GM19351 (cell line): ENCODE measurements at regions not wholly inside any gene's neighbourhood (a gene's known extent, or its start where the extent isn't known, plus 50 kb on each side); places are given as distances from the start of the nearest gene placed in this dataset.
A peak's percentile ranks its signal among the peaks of the same experiment; 100 is the strongest.
"Not testable (repeated sequence)": the region's sequence is repeated elsewhere in the genome, so short reads cannot be mapped to it uniquely, and the experiment has no call there.

Experiments
- ATAC-seq: cut with Tn5 transposase; IDR thresholded peaks from one replicate; pipeline ENCODE4 v1.9.1; 2021; ENCODE audit warnings: mild to moderate bottlenecking, moderate library complexity; ENCODE audit not compliant: unreplicated experiment

DNA sequence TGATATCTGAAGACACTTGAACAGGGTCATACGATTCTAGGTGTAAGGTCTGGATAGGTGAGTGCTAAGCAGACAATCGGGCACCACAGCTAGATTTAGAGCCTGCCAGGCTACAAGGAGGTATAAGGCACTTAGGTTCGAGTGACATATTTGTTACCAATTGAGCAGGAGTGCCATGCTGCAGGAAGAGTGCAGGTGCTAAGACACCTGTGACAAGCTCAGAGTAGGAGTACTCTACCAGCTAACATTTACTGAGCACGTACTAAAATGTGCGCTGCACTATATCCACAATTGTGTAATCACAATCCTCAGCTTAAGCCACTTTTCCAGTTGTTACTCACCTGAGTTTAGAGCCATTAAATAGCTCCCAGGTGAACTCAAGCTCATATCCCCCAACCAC is 227.8 kb upstream of the MOCS1 start:
- ATAC-seq = no peak

GRCh38 chr6:40160826-40161225 is 226.6 kb upstream of the MOCS1 start:
- no peak for ATAC-seq

- ATAC-seq = no peak
Observed at GRCh38 chr6:40159865-40160264, 225.6 kb upstream of the MOCS1 start.

DNA sequence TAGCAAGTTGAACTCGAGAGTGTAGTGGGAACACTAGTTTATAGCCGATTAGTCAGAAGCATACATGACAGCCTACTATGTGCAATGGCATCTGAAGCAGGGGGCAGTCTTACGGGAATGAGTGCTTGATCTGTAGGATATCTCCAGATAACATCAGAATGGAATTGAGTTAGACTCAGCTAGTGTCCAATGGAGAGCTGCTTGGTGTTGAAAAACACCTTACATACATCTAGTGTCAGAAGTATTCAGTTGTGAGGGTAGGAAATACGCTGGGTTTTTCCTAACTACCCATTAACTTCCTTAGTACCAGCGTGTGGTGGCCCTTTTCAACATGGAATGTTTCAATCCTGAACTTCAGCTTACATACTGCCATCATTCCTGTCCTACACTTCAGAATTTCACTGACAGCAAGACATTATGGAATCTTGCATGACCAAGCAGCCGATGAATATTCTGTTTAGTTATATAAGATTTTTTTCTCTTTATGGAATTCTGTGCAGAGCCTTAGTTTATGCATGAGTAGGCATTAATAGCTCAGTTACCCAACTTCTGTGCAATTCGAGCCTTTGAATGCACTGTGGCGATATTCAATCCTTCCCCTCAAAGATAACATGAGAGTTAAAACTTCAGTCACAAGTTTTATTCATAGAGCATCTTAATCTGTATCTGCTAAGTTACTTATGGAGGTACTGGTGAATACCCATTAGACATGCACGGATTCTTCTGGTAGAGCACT is 218.6 kb upstream of the MOCS1 start:
- ATAC-seq = no peak

DNA sequence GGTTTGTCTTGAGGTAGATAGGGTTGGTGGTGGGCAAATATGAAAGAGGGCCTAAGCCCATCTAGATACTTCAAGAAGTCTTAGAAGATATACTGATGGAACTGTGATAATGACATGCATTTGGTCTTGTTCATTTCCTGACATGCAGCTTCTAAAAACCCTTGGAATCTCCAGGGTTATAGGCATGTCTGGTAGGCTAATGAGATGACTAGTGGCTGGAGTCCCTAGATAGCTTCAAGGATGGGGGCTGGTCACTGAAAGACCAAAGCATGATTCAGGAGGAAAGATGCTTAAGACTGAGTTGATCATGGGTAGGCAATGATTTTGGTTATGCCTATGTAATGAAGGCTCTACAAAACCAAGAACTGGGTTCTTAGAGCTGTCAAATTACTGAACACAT is 217.9 kb upstream of the MOCS1 start:
- no peak for ATAC-seq

- ATAC-seq = peak; percentile 100
Observed at GRCh38 chr6:40148882-40149573, 214.8 kb upstream of the MOCS1 start.

- ATAC-seq = no peak
Observed at GRCh38 chr6:40146902-40147301, 212.6 kb upstream of the MOCS1 start.

DNA sequence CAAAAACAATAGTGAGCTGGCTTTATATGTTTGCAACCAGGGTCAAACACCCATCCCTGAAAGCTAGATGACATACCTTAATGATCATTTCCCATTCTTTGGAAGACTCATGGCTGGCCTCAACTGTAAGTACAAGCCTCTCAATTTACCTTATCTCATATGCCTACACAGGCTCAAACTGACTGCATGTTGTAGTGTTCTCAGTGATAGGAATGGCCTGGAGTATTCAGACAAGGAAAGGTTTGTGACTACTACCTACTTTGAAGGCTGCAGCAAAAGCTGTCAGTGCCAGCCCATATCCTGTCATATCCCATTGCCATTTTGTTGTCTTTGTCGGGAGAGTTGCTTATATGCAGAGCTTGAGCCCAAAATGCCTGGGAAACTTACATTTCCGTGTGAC is 205.2 kb upstream of the MOCS1 start:
- ATAC-seq = no peak

DNA sequence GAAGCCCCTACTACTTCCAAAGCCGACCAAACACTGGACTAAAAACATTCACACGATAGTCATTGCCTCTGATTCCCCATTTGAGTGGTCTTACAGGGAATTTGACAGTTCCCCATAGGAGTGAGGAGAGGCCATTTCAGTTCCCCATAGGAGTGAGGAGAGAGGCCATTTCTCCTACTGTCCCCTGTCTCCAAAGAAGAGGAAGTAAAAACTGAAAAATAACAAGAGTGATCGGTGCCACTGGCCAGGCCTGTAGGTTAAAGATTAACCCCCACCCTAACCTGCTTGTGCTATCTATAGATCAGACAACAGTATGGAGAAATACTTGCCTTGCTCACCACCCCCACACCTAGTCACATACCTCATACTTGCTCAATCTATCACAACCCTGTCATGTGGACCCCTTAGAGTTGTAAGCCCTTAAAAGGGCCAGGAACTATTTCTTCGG is 204.0 kb upstream of the MOCS1 start:
- ATAC-seq = no peak

GRCh38 chr6:40135491-40136072 is 201.3 kb upstream of the MOCS1 start:
- ATAC-seq = no peak

- ATAC-seq = not testable (repeated sequence)
Observed at GRCh38 chr6:40133981-40134380, 199.7 kb upstream of the MOCS1 start.

GRCh38 chr6:40131675-40132074 is 197.4 kb upstream of the MOCS1 start:
- no peak for ATAC-seq

DNA sequence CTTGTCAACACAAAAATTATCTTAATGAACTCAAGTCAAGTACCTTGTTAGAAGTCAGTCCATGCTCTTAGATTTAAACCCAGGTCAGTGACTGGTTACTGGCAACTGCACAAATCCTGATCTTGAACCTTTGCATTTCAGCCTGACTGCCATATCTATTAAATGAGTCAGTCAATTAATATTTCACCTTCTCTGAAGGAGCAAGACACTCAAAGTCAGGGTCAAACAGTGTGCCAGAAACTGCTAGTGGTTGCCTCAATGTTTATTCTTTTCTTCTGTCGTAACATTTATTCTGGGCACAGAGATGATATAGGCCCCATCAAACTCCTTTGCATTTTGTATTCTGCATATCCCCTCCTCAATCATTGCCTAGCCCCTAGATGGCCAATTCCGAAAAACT is 193.9 kb upstream of the MOCS1 start:
- ATAC-seq = no peak

DNA sequence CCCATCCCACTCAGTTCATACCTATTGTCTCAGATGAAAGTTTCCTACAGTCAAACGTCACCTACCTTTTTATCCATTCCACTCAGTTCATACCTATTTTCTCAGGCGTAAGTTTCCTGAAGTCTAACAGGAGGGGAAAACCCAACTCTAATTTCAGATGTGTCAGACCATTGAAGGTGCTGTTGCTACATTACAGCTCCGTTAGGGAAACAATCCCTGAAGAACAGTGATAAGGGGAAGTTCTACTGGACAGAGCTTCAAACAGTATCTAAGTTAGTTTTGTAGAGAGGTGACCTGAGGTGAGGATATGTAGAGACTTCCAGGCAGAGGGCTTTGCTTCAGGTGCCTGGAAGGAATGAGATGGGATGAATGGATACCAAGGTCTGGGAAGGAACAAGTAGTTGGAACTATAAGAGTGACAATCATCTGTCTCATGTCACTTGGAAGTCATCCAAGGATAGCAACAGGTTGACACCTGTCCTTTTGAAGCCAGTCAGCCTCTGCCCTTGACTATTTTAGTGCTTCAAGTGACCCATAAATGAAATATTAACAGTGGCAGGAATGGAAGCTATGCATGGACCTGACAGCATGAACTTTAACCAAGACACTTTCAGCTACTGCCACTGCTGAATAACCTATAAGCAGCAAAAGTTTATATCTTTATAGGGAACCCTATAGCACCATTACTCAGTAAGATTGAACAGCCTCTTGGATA is 191.6 kb upstream of the MOCS1 start:
- ATAC-seq = no peak

DNA sequence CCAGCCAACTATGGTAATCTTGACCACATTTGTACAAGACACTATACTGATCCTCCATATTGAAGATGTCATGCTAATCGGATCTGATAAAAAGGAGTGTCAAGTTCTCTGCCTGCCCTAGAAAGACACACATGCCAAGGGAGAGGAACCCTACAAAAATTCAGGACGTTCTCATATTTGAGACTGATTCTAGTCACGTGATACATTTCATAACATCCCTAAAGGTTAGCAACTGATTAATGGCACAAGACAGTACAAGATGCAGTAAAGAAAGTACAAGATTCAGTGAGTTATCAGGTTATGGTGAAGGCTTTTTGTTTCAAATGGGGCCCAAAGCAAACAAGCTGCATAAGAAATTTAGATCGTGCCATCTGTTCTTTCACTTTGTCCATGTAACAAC is 190.7 kb upstream of the MOCS1 start:
- no peak for ATAC-seq

GRCh38 chr6:40116832-40117231 is 182.6 kb upstream of the MOCS1 start:
- ATAC-seq = no peak

DNA sequence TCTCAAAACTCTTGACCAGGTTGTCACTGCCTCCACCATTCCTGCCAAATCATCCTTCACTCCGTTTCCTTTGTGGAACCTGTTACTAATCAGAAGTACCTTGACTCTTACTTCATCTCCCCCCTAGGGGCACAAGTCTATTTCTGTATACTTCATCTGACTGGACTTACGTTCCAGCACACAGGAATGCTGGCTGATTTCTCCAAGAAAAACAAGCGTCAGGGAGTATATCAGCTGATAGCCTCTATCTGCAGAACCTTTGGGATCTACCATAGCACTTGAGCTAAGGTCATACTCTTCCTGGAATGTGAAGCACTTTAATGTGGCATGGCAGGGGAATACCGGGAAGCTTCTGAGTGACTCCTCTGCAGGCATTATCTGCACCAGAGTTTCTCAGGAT is 178.1 kb upstream of the MOCS1 start:
- no peak for ATAC-seq

DNA sequence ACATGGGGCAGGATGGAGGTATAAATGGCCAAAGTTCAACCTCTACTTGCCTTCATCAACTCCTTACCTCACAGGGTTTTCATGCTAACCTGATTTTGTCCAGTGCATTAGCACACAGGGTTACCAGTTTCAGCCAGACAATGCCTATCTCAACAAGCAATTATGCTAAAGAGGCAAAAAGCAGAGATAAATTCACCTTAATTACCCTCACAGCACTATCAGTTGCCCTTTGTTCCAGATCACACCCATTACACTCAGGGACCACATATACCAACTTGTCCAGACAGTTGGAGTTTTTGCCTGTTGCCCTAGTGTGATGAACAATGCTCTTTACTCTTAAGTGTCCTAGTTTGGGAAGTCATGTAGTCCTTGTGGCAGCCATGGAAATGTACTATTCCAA is 174.5 kb upstream of the MOCS1 start:
- ATAC-seq = no peak

DNA sequence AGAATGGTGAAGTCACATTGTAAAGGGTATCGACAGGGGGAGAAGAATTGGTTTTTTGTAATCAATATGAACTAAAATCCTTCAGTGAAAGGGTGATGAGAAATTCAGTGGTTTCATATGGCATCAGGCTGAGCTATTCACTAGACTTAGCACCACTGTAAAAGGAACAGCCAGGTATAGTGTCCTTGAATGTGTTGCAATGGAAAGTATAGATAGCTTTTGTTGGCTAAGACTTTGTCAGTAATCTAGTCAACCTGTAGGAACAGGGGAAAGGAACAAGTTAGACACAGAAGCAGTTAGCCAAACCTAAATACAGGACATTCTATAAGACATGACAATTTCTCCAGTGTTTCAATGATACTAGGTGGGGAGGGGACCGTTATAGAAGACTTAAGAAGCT is 172.6 kb upstream of the MOCS1 start:
- ATAC-seq = no peak

DNA sequence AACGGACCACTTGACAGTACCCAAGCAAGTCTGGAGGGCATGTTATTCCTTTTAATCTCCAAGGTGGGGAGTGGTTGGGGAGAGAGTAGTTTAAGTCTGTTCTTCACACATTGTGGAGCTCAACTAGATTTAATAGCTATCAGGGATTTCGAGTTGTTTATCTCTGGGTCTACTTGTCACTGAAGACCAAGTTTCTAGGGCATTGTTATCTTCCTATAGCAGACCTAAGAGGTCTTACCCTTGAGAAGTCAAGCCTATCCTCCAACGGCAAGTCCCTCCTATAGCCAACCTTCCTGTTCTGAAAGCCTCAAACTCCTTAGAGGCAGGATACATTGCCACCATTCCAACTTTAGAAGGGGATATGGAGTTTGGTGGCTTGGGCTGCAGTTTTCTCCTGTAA is 164.5 kb upstream of the MOCS1 start:
- no peak for ATAC-seq

GRCh38 chr6:40097590-40097989 is 163.3 kb upstream of the MOCS1 start:
- ATAC-seq = no peak
